Daoy (cell line): ENCODE measurements at regions not wholly inside any gene's neighbourhood (a gene's known extent, or its start where the extent isn't known, plus 50 kb on each side); places are given as distances from the start of the nearest gene placed in this dataset.
"Not testable (repeated sequence)": the region's sequence is repeated elsewhere in the genome, so short reads cannot be mapped to it uniquely, and the experiment has no call there.

Experiments
- DNase-seq: peaks from one replicate; pipeline ENCODE4 v3.0.0-alpha.2; 2015; ENCODE audit warnings: low read depth

DNA sequence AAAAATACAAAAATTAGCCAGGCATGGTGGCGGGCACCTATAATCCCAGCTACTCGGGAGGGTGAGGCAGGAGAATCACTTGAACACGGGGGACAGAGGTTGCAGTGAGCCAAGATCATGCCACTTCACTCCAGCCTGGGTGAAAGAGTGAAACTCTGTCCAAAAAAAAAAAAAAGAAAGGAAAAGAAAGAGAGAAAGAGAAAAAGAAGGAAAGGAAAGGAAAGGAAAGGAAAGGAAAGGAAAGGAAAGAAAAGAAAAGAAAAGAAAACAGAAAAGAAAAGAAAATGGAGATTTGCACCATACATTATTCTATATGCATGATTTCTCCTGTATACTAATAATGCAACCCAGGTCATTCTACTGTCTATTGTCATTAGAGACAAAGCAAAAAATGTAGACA lies 421.5 kb downstream of the PCDH19 start:
- not testable (repeated sequence) for DNase-seq

DNA sequence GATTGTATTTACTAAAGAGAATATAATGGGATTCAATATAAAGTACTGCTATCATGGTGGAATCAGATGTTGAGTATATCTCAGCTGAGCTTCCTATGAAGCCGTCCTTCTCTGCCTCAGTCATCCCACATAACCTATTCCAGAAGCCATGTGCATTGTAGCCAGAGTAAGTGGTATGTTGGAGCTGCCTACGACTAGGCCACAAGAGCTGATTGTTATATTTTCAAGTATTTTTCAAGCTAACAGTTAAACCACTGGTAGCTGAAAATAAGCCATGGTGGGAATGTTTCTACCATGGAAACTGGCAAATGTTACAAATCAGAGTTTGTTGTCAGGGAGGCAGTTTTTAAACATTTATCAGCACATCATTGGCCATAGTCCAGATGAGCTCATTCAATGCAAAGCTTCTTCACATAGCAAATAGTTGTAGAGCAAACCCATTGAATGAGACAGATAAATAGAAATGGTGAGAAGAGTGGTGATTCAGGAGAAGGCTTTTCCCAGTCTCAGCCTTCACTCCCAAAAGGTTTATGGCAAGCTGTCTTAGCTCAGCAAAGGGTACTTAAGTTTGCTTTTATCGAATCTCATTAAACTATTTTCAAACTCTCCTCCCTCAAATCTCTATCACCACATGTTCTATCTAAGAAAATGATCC lies 436.4 kb downstream of the PCDH19 start:
- DNase-seq = no peak

DNA sequence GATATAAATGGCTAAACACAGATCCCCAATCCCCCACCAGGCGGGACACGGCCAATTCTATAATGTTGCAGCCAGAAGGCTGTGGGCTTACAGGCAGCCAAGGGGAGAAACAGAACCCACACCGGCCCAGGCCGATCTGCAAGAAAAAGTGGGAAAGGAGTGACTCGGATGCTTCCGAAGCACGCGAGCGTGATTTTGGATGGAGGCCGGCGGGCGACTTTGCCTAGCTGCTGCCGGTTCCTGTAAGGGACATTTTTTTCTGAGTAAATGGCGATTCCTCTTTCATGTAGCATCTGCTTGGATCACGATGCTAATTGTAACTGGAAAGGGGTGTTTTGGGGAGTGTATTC lies 470.2 kb downstream of the PCDH19 start:
- no peak for DNase-seq

DNA sequence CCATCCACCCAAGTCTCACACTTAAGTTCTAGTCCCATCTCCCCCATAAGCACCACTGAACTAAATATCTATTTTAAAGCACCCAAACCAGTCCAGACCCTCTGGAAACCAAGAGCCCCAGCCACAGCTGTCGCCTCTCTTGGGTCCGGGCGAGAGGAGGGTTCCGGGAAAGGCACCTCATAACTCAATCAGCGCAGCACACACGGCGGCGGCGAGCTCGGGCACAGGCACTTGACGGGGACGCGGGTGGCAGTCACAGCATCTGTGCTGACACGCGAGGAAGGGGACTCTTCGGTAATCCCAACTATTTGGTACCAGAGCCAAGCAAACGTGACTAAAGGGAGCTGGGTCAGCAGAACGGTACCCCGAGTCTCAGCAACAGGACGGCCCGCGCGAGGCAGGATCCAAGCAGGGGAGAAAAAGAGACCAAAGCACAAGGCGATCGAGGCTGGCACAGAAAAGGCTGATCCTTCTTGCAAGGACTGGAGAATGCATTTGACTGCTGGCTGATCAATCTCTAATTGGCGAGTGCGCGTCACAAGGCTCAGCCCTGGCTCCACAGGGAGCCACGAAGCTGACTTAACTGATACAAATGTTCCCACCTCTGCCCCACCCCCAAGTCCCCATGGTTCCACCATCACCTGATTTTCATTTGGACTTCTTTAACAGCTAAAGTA lies 470.7 kb downstream of the PCDH19 start:
- not testable (repeated sequence) for DNase-seq

DNA sequence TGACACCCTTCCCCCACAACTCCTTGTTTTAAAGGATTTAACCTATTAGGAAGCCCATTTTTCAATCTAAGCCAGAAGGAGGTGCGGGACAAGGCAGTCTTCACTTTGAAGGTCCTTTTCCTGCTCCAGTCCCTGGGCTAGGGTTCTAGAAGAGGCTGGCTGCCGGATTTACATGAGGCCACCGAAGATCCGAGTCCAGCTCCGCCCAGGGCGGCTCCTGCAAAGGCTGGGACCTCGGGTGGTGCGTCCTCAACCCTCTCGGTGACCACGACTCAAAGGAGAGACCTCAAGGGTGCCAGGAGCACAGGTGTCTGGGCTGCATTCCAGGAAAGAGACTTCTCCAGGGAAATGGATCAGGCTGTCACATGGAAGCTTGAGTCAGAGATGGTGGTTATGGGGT lies 471.6 kb downstream of the PCDH19 start:
- no peak for DNase-seq

DNA sequence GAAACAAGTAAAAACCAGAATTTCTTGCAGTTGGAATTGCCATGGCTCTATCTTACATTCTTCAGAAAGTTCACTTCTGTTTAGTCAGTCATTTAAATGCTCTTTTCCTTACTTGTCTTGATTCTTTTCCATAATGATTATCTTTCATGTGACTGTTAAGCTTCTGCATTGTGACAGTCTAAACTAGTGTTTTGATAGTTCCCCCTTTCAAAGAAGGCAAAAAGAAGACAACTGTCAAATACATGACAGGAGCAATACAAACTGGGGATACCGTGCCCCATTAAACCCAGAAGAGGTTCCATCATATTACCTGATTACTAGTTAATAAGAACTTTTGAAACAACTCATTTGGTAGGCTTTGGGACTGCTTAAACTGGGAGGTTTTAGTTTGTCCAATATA lies 476.2 kb downstream of the PCDH19 start:
- DNase-seq = no peak

DNA sequence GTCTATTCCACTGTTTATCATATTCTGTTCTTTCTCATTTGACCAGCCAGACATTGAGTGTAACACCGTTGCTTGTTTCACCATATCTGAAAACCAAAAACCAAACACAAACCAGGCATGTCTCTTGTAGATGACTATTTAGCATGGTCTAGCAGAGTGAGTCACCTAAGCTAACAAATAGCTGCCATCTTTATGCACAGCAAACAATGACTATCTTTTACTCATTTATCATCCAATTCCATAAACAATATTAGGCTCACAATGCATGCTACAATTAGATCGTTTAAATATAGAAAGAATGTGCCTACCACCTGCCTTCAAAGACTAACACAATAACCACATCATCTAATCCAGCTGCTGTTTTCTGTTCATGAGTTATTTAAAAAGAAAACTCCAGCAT lies 495.4 kb downstream of the PCDH19 start:
- DNase-seq = no peak

DNA sequence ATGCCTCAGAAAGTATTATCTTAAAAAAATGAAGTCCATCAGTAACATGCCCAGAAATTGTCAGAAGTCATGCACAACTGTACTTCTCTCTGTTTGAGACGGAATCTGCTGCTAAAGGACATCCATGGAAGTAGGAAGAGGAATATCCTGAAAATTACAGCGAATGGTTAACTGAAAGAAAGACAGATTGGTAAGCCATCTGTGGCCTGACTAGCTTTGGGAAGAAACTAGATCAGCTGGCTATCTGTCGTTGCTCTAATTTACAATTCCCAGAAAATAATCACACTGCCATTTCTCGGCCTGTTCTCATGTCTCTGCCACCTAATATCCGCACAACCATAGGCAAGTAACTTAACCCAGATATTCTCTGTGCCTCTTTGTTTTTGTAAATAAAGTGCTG lies 496.5 kb downstream of the PCDH19 start:
- no peak for DNase-seq

DNA sequence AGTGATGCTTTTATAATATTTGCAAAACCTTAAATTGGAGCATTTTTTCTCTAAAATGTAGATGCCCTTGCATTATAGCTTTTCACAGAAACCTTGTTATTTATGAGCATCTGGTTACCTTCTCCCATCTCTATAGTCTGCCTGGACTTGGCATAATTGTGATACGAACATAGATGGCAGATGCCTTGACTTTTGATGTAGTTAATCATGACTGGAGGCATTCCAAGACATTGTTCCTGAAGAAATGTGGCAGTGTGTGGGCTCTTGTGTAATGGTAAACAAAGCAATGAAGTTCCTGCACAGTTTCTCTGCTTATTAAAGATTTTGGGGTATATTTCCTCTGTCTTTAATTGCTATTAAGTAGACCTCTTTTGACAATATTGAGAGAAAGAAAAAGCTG lies 500.1 kb downstream of the PCDH19 start:
- DNase-seq = no peak

DNA sequence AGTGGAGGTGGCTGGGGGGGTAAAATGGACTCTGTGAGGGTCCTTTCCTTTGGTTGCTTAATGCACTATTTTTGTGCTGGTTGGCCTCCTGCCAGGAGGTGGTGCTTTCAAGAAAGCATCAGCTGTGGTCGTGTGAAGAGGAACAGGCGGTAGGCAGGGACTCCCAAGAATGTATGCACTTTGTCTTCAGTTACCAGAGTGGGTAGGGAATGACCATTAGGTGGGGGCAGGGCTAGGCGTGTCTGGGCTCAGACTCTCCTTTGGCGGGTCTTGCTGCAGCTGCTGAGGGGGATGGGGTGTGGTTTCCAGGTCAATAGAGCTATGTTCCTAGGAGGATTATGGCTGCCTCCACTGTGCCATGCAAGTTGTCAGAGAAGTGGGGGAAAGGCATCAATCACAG lies 509.0 kb downstream of the PCDH19 start:
- no peak for DNase-seq

DNA sequence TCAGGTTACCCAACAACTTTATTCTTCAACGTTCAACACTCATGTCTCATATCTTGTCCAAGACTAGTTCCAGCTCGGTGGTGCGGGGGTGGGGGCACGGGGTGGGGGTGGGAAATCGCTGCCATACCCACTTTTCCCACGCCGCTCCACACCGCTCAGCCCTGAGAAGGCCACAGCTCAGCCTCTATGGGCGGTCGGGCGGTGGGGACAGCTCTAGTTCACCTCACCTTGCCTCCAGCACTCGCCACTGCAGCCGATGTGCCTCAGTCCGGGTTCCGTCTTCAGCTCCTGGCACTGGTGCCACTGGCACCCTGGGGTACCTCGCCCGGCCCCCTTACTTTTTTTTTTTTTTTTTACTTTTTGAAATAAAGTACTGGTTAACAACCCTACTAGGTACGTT lies 522.2 kb downstream of the PCDH19 start:
- no peak for DNase-seq

DNA sequence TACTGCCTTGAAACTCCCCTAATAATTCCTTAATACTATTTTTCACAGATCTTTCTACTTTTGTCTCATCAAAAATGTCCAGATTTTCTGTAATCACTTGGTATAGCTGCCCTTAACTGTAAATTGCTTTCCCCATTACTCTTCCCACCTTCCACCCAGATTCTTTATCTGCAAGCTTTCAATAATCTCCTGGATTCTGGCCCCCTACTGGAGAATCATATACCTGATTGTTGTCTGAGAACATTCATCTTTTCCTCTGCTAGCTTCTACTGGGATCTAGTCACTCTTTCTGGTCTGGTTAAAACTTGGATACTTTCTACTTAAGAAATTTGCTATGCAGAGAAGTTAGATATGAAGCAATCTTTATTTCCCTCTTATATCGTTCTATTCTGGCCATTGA lies 552.6 kb downstream of the PCDH19 start:
- no peak for DNase-seq

DNA sequence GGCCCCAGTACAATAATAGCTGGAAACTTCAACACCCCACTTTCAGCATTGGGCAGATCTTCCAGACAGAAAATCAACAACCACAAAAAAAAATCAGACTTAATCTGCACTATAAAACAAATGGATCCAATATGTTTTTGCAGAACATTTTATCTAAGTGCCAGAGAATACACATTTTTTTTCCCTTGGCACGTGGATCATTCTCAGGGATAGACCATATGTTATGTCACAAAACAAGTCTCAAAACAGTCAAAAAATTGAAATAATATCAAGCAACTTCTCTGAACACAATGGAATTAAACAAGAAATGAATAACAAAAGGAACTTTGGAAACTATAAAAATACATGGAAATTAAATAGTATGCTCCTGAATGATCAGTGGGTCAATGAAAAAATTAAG lies 576.3 kb downstream of the PCDH19 start:
- DNase-seq = no peak

DNA sequence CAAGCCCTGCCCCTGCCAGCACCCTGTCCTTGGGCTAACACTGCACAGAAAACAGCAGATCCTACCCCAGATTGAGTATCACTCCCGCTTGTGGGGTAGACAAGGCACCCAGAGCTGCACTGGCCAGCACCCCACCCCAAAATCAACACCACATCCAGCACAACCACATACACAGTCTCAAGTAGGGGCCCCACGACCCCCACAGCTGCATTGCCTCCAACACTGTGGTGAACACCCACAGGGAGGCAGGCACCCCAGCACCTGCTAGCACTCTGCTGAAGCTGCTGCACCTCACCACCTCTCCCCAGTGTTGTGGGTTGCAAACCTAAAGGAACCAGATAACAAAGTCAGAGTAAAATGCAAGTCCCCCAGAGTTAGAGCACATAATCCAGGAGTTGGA lies 589.9 kb downstream of the PCDH19 start:
- no peak for DNase-seq

DNA sequence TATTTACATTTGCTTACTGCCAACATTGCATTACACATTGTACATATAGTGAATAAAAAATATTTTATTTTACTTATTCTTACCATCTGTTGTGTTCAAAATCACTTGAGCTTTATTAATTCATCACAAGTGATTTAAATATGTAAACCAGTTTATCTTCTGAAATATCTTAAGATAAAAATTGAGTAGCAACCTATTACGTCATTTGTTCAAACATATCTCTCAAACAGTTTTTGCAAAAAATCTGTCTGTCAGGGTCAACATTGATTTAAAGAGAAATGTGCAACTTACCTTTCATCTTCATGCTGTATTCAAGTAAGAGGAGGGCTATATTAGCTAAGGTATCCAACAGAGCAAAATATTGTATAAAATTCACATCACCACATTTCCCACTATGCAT lies 610.1 kb downstream of the PCDH19 start:
- no peak for DNase-seq

DNA sequence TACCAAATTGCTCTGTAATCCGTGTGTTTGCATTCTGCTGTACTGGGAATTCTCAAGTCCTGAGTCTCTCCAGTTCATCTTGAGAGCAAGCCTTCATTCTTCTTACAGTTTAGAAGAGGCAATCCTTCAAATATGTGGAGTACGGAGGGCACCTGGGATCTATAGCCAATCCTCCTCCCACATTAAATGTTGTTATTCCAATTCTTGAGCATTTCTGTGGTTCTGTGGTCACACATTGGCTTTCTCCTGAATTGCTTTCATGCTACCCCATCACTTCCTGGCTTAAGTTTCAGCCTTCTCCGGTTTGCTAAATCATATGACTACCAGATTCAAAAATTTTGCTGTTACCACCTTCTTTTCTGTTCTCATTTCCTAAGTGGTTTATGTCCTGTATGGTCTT lies 611.1 kb downstream of the PCDH19 start:
- DNase-seq = no peak

DNA sequence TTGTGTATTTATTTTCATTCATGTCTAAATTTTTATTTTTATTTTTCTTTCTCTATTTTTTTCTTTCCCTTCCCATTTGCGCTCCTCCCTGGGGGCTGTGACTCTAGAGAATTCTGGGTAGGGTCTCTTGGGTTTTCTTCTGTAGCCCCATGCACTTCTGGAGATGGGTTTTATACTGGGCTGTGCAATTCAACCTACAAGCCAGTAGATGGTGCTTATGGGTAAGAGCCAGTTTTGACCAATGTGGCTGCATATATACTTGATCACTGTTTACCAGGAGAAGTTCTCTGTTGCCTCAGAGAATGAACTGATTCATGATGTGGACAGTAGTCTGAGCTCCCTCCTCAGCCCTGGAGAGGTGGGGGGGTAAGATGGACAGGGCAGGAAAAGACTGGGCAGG lies 614.6 kb downstream of the PCDH19 start:
- no peak for DNase-seq

DNA sequence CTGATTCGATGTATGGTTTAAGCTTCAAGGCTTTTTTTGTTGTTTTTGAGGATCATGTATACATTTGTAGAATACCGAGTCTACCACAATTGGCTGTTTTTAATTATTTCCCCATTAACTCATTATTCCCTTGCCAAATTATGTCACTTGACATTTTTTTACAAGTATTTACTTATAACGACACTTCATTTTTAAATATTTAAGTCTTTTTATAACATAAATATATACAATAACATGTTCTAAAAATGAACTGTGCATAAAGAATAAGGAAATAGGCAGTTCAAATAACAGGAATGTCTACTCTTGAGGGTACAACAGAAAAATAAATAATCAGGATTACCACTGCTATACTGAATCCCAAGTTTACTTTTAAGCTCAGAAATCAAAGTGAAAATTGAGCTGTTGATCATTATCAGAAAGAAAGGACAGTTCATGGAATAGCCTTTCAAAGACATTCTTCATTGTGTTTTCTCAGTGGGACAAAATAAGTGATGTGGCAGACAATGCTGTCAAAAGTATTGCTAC lies 627.5 kb downstream of the PCDH19 start:
- DNase-seq = no peak

DNA sequence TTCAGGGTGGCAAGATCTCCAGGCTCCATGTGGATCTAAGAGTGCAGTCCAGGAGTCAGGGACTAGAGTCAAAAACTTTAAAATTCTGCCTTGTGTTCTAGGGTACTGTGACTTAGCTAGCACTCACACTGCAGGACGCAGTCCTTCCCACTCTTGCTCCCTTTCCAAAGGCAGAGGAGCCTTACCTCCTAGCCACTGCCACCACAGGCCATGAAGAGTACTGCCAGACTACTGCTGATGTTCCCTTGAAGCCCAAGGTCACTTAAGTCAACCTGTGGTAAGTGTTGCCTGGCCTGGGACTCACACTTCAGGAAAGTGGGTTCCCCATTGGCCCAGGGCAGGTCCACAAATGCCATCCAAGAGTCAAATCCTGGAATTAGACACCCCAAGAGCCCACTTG lies 632.2 kb downstream of the PCDH19 start:
- DNase-seq = no peak

DNA sequence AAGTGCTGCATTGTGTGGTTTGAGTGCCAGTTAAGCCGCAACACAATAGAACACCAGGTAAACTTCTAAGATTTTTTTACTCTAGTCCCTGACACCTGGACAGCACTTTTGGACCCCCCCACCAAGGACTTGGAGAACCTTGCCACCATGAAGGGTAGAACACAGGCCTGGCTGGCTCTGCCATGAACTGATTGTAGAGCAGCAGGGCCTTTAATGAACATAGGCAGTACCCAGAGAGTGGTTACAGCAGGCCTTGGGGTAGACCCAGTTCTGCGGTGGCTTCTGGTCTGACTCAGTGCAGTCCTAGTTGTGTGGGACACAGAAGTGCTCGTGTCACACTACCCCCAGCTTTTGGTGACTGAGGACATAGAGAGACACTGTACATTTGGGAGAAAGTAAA lies 648.3 kb downstream of the PCDH19 start:
- DNase-seq = no peak

DNA sequence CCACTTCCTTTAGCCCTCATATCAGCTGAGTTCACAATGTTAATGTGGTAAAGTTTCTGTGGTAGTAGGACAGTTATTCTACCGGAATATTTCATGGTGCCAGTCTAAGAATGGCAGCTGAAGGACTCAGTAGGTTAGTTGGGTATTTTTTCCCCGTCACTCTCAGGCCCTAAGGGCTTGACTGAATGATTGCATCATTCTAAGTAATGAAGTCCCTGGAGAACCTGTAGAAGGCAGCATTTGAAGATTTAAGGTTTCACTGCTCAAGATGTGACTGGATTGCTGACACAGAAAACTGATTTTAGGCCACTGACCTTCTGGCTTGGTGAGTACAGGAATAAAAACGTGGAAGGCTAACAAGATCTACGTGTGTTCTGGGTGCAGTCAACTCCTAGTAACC lies 657.3 kb downstream of the PCDH19 start:
- DNase-seq = no peak

DNA sequence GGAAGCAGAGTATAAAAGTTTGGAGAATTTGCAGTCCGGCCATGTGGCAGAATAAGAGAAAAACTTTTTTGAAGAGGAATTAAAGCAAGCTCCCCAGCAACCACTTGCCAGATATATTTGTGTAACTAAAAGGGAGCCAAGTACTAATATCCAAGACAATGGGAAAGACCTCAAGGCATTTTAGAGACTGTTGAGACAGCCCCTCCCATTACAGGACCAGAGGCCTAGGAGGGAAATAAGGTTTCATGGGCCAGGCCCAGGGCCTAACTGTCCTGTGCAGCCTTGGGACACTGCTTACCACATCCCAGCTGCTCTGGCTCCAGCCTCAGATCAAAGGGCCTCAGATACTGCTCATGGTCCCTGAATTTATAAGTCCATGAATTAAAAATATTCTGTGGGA lies 659.4 kb downstream of the PCDH19 start:
- DNase-seq = no peak

DNA sequence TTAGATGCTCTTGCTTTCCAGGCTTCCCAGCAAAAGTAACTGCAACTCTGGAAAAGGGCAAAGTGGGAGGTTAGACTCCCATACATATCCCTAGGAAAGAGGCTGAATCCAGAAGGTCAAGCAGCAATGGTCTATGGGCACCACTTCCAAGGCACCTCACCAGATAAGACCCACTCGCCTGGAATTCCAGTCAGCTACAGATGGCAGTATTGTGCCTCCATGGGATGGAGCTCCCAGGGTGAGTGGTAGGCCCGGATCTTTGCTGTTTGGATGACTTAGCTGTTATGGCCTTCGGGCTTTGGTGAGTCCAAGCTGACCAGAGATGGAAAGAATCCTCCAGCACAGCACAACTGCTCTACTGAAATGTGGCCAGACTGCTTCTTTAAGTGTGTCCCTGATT lies 688.0 kb downstream of the PCDH19 start:
- no peak for DNase-seq

DNA sequence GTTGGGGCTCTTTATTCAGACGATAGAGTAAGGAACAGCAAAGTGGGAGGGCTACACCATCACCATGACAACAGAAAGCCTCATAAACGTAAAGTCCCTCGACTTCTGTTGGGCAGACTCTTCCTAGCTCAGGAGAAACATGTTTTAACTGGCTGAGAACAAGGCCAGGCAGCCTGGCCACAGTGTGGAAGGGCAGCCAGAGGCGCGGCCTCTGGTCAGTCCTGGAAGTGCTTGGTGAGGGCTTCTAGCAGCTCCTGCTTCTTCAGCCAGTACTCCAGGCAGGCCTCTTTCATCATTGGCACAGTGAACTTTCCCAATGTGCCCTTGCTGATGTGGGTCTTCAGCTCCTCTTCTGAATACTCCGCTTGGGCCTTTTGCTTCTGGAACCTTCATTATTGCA lies 690.9 kb downstream of the PCDH19 start:
- DNase-seq = no peak
